Right lobe of liver (tissue), 6 donors: ENCODE measurements at regions not wholly inside any gene's neighbourhood (a gene's known extent, or its start where the extent isn't known, plus 50 kb on each side); places are given as distances from the start of the nearest gene placed in this dataset.

Experiments
- ATAC-seq, 4 donors: fragments of 200-7000 bp; cut with Tn5 transposase; one replicate each; pipeline ENCODE4 v1.9.1; 2020; ENCODE audit warnings: mild to moderate bottlenecking in 4 of 4, moderate library complexity in 4 of 4
- DNase-seq, 3 donors: peaks; one replicate each; pipeline ENCODE4 v3.0.0-alpha.2; 2020
- H3K27ac ChIP-seq, 3 donors: fragments of 200-600 bp; one replicate each; pipeline ENCODE4 v1.8.0; 2022
- H3K27me3 ChIP-seq, 2 donors: fragments of 200-600 bp; one replicate each; pipeline ENCODE4 v1.8.0; 2022
- H3K36me3 ChIP-seq, 4 donors: fragments of 200-600 bp; sonication (generic) in 1 of 4; one replicate each; pipeline versions ENCODE4 v1.5.1 to v1.8.0; 2017 to 2022; ENCODE audit warnings: control low read depth in 1 of 4
- H3K4me1 ChIP-seq, 4 donors: fragments of 200-600 bp; sonication (generic) in 1 of 4; one replicate each; pipeline versions ENCODE4 v1.5.1 to v1.8.0; 2017 to 2022; ENCODE audit warnings: control low read depth in 1 of 4
- H3K4me3 ChIP-seq, 3 donors: fragments of 200-600 bp; one replicate each; pipeline ENCODE4 v1.8.0; 2022
- H3K9me3 ChIP-seq, 4 donors: fragments of 200-600 bp; sonication (generic) in 1 of 4; one replicate each; pipeline versions ENCODE4 v1.5.1 to v1.8.0; 2017 to 2022; ENCODE audit warnings: control low read depth in 1 of 4
- POLR2A ChIP-seq: fragments of 450-650 bp; IDR thresholded peaks from one replicate; pipeline ENCODE4 v1.6.1; 2017; ENCODE audit warnings: antibody characterized with exemption, mild to moderate bottlenecking
- WGBS: methylation state at CpG from one replicate; pipeline ENCODE4 v1.1.6; 2018; ENCODE audit warnings: low coverage, low lambda C conversion rate; ENCODE audit not compliant: insufficient coverage; ENCODE audit errors: missing lambda C conversion rate; 5-methylcytosine and 5-hydroxymethylcytosine counted together
- intact Hi-C, 2 donors: fragments of 100-400 bp; cut with DNase I; formaldehyde crosslinking; loops; one replicate each; pipeline versions ENCODE4 v1.11.2 to v1.14.1; 2022
- TF ChIP-seq, protein P1 (sequence below), 4 donors: fragments of 200-600 bp in 3 of 4; fragments of 450-650 bp in 1 of 4; IDR thresholded peaks; one replicate each; pipeline versions ENCODE4 v1.5.1 to v1.8.0; 2016 to 2022; ENCODE audit warnings: antibody characterized with exemption in 4 of 4, mild to moderate bottlenecking in 2 of 4
- donor health status: DM: no; HTN: yes; CAD: no.
- donor health status: DM: no; HTN: no; CAD: no.
- donor health status: DM: no; HTN: no; CAD: no.
- donor health status: DM: no; HTN: yes; CAD: no.
- donor health status: DM: no; HTN: yes; CAD: no.

- no peak overlapping the region for H3K27ac ChIP-seq
- H3K9me3 ChIP-seq = no peaks in the 10 kb centered on the region
- TF ChIP-seq, protein P1, sequence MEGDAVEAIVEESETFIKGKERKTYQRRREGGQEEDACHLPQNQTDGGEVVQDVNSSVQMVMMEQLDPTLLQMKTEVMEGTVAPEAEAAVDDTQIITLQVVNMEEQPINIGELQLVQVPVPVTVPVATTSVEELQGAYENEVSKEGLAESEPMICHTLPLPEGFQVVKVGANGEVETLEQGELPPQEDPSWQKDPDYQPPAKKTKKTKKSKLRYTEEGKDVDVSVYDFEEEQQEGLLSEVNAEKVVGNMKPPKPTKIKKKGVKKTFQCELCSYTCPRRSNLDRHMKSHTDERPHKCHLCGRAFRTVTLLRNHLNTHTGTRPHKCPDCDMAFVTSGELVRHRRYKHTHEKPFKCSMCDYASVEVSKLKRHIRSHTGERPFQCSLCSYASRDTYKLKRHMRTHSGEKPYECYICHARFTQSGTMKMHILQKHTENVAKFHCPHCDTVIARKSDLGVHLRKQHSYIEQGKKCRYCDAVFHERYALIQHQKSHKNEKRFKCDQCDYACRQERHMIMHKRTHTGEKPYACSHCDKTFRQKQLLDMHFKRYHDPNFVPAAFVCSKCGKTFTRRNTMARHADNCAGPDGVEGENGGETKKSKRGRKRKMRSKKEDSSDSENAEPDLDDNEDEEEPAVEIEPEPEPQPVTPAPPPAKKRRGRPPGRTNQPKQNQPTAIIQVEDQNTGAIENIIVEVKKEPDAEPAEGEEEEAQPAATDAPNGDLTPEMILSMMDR (IDR thresholded peaks at IDR 0.05) = no peak
- H3K4me3 ChIP-seq = no peak overlapping the region
- ATAC-seq = peak in 1 of 4 donors; percentile 18
- DNase-seq = no peak
- no peaks in the 10 kb centered on the region for H3K36me3 ChIP-seq
- no peaks in the 10 kb centered on the region for H3K27me3 ChIP-seq
- H3K4me1 ChIP-seq = no peaks in the 10 kb centered on the region
- WGBS = 80% methylated on average over 1 of the region's 10 CpGs
- intact Hi-C loops = no loop called here
Measured at GRCh38 chr13:58238972-58239773, 607.6 kb downstream of the PCDH17 start.

DNA sequence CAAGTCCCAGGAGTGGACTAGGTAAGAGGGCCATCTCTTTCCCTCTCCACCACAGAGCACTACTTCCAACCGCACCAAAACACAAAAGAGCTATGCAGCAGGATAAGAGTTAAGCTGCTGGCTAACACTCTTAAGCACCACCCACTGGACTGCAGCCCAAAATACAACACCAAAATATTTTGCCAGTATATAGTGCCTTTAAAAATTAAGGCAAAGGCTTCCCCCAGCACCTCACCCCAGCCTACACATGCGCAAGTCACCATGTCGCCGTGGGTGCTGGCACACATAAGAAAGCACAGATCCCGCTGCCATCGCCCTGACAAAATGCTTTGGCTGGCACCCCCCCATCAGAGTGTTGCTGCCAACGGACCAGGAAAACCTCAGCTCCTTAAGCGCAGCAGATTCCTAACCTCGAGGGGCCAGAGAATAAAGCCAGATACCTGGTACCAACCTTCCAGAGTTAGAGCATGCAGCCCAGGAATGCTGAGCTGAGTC is 608.3 kb downstream of the PCDH17 start:
- intact Hi-C loops = no loop called here
- Histone ChIP-seq H3K4me1 (no peaks in the 10 kb centered on the region), H3K36me3 (no peaks in the 10 kb centered on the region), H3K4me3 (no peak overlapping the region), H3K27ac (no peak overlapping the region), H3K27me3 (no peaks in the 10 kb centered on the region), H3K9me3 (no peaks in the 10 kb centered on the region)
- TF ChIP-seq, protein P1 (IDR thresholded peaks at IDR 0.05) = no peak
- no peak for TF ChIP-seq POLR2A
- DNase-seq = no peak
- no peak for ATAC-seq
- 86% methylated on average over 1 of the region's 9 CpGs for WGBS

- TF ChIP-seq, protein P1 (IDR thresholded peaks at IDR 0.05) = no peak
- no peak for TF ChIP-seq POLR2A
- ATAC-seq (no peak), DNase-seq (no peak)
- no peaks in the 10 kb centered on the region for H3K4me1 ChIP-seq
- H3K27me3 ChIP-seq = no peaks in the 10 kb centered on the region
- no peaks in the 10 kb centered on the region for H3K9me3 ChIP-seq
- H3K36me3 ChIP-seq = no peaks in the 10 kb centered on the region
- H3K4me3 ChIP-seq = no peak overlapping the region
- intact Hi-C loops = no loop called here
- no peak overlapping the region for H3K27ac ChIP-seq
- 42% methylated on average over 2 of the region's 2 CpGs for WGBS
Measured at GRCh38 chr13:58247080-58247479, 615.5 kb downstream of the PCDH17 start.

DNA sequence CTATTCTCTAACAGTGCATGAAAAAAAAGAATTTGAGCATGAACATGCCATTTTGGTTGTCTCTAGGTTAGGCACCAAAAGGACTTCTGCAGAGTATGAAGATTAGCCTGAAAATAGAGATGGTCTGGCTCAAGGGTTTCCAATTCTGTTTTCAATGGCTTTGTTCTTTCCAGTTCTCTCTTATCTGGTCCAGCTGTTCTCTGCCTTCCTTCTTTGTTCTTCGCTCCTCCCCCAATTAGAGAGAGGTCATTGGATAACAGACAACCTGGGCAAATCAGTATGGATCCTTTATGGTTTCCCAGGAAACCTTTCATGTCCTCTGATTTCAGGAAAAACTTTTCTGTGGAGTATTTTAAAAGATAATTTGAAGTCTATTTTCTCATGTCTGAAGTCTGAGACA is 623.4 kb downstream of the PCDH17 start:
- no peaks in the 10 kb centered on the region for H3K9me3 ChIP-seq
- no peaks in the 10 kb centered on the region for H3K4me1 ChIP-seq
- H3K27me3 ChIP-seq = no peaks in the 10 kb centered on the region
- ATAC-seq (no peak), DNase-seq (no peak)
- no peaks in the 10 kb centered on the region for H3K36me3 ChIP-seq
- TF ChIP-seq POLR2A = no peak
- TF ChIP-seq, protein P1 (IDR thresholded peaks at IDR 0.05) = no peak
- no peak overlapping the region for H3K27ac ChIP-seq
- 75% methylated on average over 1 of the region's 1 CpG for WGBS
- intact Hi-C loops = no loop called here
- H3K4me3 ChIP-seq = no peak overlapping the region
